HEK293T (cell line): ENCODE measurements at regions not wholly inside any gene's neighbourhood (a gene's known extent, or its start where the extent isn't known, plus 50 kb on each side); places are given as distances from the start of the nearest gene placed in this dataset.

Source experiments
- CTCF ChIA-PET: fragments of 350-600 bp; formaldehyde crosslinking; extraction: SDS; loops from one replicate; lab custom pipeline; 2021; ENCODE audit warnings: antibody characterized with exemption, inconsistent platforms; lab: Yijun Ruan, JAX
- POLR2A ChIA-PET: fragments of 350-600 bp; formaldehyde crosslinking; extraction: SDS; loops from one replicate; lab custom pipeline; 2020; ENCODE audit warnings: antibody characterized with exemption, inconsistent platforms; lab: Yijun Ruan, JAX
- DNase-seq: peaks from one replicate; pipeline ENCODE4 v3.0.0; 2012; ENCODE audit warnings: mixed read lengths; ENCODE audit errors: extremely low spot score
- ARNT ChIP-seq: fragments of 450-650 bp; IDR thresholded peaks from 2 replicates; pipeline ENCODE4 v1.6.1; 2017; ENCODE audit warnings: mild to moderate bottlenecking
- BHLHE40 ChIP-seq: fragments of 450-650 bp; IDR thresholded peaks from 2 replicates; pipeline ENCODE4 v1.6.1; 2016; ENCODE audit warnings: mild to moderate bottlenecking, moderate library complexity, borderline replicate concordance
- CTBP1 ChIP-seq: fragments of 450-650 bp; IDR thresholded peaks from 2 replicates; pipeline ENCODE4 v1.6.1; 2016; ENCODE audit warnings: borderline replicate concordance
- ELF4 ChIP-seq: fragments of 450-650 bp; IDR thresholded peaks from 2 replicates; pipeline ENCODE4 v1.6.1; 2017; ENCODE audit warnings: antibody characterized with exemption
- FOXA1 ChIP-seq: fragments of 450-650 bp; IDR thresholded peaks from 2 replicates; pipeline ENCODE4 v1.6.1; 2016; ENCODE audit warnings: mild to moderate bottlenecking
- FOXK2 ChIP-seq: fragments of 450-650 bp; IDR thresholded peaks from 2 replicates; pipeline ENCODE4 v1.6.1; 2016; ENCODE audit warnings: mild to moderate bottlenecking
- FOXM1 ChIP-seq: fragments of 450-650 bp; IDR thresholded peaks from 2 replicates; pipeline ENCODE4 v1.6.1; 2017; ENCODE audit warnings: mild to moderate bottlenecking, borderline replicate concordance
- HDGF ChIP-seq: fragments of 450-650 bp; IDR thresholded peaks from 2 replicates; pipeline ENCODE4 v1.6.1; 2017; ENCODE audit warnings: antibody characterized with exemption, borderline replicate concordance
- L3MBTL2 ChIP-seq: fragments of 450-650 bp; conservative IDR thresholded peaks from 2 replicates; pipeline ENCODE4 v1.6.1; 2016; ENCODE audit warnings: mild to moderate bottlenecking
- LEF1 ChIP-seq: fragments of 450-650 bp; IDR thresholded peaks from 2 replicates; pipeline ENCODE4 v1.6.1; 2017; ENCODE audit warnings: mild to moderate bottlenecking, borderline replicate concordance
- NFRKB ChIP-seq: fragments of 450-650 bp; IDR thresholded peaks from 2 replicates; pipeline ENCODE4 v1.6.1; 2016; ENCODE audit warnings: mild to moderate bottlenecking, moderate library complexity
- PKNOX1 ChIP-seq: fragments of 450-650 bp; IDR thresholded peaks from 2 replicates; pipeline ENCODE4 v1.6.1; 2016
- SP1 ChIP-seq: fragments of 450-650 bp; IDR thresholded peaks from 2 replicates; pipeline ENCODE4 v1.6.1; 2017
- SUZ12 ChIP-seq: fragments of 450-650 bp; IDR thresholded peaks from 2 replicates; pipeline ENCODE4 v1.6.1; 2016; ENCODE audit warnings: mild to moderate bottlenecking
- TARDBP ChIP-seq: fragments of 450-650 bp; IDR thresholded peaks from 2 replicates; pipeline ENCODE4 v1.6.1; 2016
- ZNF384 ChIP-seq: fragments of 450-650 bp; IDR thresholded peaks from 2 replicates; pipeline ENCODE4 v1.6.1; 2016

DNA sequence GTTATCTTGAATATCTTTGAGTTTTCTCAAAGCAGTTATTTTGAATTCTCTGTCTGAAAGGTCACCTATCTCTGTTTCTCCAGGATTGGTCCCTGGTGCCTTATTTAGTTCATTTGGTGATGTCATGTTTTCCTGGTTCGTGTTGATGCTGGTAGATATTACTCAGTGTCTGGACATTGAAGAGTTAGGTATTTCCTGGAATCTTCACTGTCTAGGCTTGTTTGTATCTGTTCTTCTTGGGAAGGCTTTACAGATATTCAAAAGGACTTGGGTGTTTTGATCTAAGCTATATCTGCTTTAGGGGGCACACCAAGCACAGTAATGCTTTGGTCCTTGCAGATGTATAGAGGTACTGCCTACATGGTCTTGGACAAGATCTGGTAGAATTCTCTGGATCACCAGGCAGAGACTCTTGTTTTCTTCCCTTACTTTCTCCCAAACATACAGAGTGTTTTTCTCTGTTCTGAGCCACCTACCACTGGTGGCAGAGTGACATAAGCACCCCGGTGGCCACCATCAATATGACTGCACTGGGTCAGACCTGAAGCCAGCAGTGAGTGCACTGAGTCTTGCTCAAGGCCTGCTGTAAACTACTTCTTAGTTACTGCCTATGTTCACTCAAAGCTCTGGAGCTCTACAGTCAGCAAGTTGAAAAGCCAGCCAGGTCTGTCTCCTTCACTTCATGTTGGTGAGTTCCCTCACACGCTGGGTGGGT is 193.5 kb upstream of the AMOT start:
- TF ChIP-seq FOXM1 (no peak), ZNF384 (no peak), SP1 (no peak), ELF4 (no peak), TARDBP (no peak), SUZ12 (no peak), LEF1 (no peak), NFRKB (no peak), L3MBTL2 (no peak), CTBP1 (no peak), BHLHE40 (no peak), FOXK2 (no peak), HDGF (no peak), FOXA1 (no peak), PKNOX1 (no peak), ARNT (no peak)
- no peak for DNase-seq
- CTCF ChIA-PET: no interaction called here
- POLR2A ChIA-PET: no interaction called here

DNA sequence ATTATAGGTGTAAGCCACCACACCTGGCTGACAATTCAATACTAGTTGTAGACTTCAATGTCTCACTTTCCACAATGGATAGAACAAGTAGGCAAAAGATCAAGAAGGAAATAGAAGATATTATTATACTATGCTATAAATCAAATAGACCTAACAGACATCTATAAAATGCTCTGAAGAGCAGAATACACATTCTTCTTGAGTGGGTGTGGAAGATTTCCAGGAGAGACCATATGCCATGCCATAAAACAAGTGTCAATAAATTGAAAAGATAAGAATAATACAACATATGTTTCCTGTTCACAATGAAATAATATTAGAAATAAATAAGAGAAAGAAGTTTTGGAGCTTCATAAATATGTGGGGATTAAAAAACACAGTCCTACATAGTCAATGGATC is 179.3 kb upstream of the AMOT start:
- no peak for DNase-seq
- CTCF ChIA-PET: no interaction called here
- POLR2A ChIA-PET: no interaction called here
- TF ChIP-seq TARDBP (no peak), FOXM1 (no peak), CTBP1 (no peak), ZNF384 (no peak), NFRKB (no peak)

- TF ChIP-seq CTBP1 (no peak), ZNF384 (no peak), ELF4 (no peak), L3MBTL2 (no peak), SP1 (no peak), LEF1 (no peak), FOXA1 (no peak), ARNT (no peak), FOXK2 (no peak), TARDBP (no peak), NFRKB (no peak), PKNOX1 (no peak), BHLHE40 (no peak), SUZ12 (no peak), HDGF (no peak), FOXM1 (no peak)
- POLR2A ChIA-PET: no interaction called here
Observed at GRCh38 chrX:113009837-113010236, 169.2 kb upstream of the AMOT start.

DNA sequence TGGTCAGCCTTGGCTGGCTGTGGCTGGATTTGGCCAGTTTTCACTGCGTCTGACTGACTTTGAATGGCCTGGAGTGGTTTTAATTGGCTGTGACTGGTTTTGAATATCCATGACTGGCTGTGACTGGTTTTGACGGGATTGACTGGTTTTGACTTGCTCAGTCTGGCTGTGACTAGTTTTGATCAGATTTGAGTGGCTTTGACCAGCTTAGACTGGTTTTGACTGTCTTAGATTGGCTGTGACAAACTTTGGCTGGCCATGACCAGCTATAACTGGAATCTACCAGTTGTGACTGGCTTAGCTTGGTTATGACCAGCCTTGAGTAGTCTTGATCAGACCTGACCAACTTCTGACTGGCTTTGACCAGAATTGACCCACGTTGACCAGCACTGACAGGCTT is 168.4 kb upstream of the AMOT start:
- no peak for DNase-seq
- TF ChIP-seq NFRKB (no peak), SP1 (no peak), ZNF384 (no peak), ELF4 (no peak)
- CTCF ChIA-PET: no interaction called here
- POLR2A ChIA-PET: no interaction called here

More at GRCh38 chrX:113009837-113010236, 169.2 kb upstream of the AMOT start:
- DNase-seq: no peak
- CTCF ChIA-PET: no interaction called here

DNA sequence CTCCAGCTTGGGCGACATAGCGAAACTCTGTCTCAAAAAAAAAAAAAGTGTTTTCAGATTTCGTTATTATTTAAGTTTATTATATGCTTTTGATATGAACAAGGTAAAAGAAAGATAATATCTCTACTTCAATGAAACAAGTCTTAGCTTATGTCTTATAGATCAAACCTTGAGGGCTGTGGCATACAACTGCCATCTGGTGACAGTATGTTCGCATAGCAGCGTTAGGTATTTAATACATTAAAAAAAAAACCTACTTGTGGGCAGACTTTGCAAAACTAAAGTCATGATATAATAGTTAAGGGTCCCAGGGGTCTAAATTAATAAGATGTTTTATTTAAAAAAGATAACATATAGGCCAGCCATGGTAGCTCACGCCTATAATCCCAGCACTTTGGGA is 161.2 kb upstream of the AMOT start:
- POLR2A ChIA-PET: no interaction called here
- CTCF ChIA-PET: interaction anchor here (0.6 to 0.8 kb wide), 2 partner anchors 142 to 151 kb away, joined by 4 to 5 read pairs; no protein-coding TSS in a partner anchor
- no peak for DNase-seq
- TF ChIP-seq NFRKB (no peak), FOXK2 (no peak), SUZ12 (no peak), TARDBP (no peak), ZNF384 (no peak)

GRCh38 chrX:112997991-112998390 is 157.4 kb upstream of the AMOT start:
- no peak for TF ChIP-seq SUZ12
- no peak for TF ChIP-seq SP1
- TF ChIP-seq FOXM1: no peak
- no peak for TF ChIP-seq PKNOX1
- no peak for TF ChIP-seq ELF4
- no peak for TF ChIP-seq LEF1
- TF ChIP-seq ZNF384: no peak
- TF ChIP-seq TARDBP: no peak
- no peak for TF ChIP-seq FOXK2
- no peak for TF ChIP-seq L3MBTL2
- TF ChIP-seq ARNT: no peak
- no peak for TF ChIP-seq FOXA1
- no peak for TF ChIP-seq NFRKB
- TF ChIP-seq BHLHE40: no peak
- no peak for TF ChIP-seq CTBP1
- no peak for TF ChIP-seq HDGF
- POLR2A ChIA-PET: no interaction called here
- CTCF ChIA-PET: no interaction called here
- DNase-seq: no peak

DNA sequence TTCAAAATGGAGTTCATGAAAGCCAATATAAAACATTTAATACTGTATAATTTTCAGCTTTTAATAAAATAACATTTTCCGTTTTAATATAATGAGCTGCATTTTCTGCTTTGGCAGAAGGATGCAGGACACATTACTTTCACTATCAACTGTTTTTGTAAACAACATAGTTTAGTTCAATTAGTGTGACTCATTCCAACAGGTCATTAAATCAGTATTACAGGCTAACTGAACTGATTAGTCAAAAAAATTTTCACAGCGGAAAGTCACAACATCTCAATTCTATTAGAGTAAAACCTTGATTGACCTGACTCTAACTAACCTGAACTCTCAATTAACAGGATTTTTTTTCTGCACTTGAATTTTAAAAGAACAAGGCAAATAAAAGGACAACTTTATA is 151.2 kb upstream of the AMOT start:
- TF ChIP-seq BHLHE40 (no peak), L3MBTL2 (no peak), TARDBP (no peak), NFRKB (no peak), PKNOX1 (no peak), FOXM1 (no peak), SP1 (no peak), ARNT (no peak), HDGF (no peak)
- ChIA-PET POLR2A (no interaction called here), CTCF (no interaction called here)
- no peak for DNase-seq
